ENCODE measurements at regions not wholly inside any gene's neighbourhood (a gene's known extent, or its start where the extent isn't known, plus 50 kb on each side); places are given as distances from the start of the nearest gene placed in this dataset.

DNA sequence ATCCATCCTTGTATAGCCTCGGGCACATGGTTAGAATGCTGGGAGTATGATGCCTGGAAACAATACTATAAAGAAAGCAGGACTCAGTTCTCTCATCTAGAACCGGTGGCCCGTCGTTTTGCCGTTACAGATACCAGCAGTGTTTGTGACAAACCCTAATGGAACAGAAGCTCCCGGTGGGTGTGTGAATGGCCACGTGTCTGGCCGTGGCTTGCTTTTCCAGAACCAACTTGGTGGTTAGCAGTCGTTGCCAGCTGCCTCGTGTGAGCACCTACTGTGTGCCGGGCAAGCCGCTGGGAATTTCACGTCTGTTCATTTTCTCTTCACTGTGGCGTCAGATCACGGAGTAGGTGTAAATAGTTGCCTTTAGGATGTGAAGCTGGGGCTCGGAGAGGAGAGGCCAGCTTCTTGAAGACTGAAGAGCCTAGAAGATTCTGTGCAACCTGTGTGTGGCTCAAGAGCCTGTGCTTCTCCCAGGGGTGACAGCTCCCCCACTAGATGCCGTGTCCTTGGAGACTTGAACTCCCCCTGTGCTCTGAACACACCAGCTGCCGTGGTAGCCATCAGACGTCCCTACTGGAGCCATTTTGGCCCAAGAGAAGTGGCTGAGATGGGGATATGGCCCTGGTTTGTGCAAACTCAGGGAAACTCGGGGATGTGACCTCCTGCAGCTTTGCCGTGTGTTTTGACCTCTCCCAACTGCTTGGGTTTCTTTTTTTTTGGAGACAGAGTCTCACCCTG, 57.5 kb upstream of the PPARA start:
- Histone ChIP-seq H3K27ac (peak overlapping the region in 3 of 4 donors; percentile 97 to 99 (median 98)), H3K4me1 (peaks cover 0 to 100% (median 74%) of the 10 kb centered on the region in 3 donors)
- ATAC-seq = no peak

DNA sequence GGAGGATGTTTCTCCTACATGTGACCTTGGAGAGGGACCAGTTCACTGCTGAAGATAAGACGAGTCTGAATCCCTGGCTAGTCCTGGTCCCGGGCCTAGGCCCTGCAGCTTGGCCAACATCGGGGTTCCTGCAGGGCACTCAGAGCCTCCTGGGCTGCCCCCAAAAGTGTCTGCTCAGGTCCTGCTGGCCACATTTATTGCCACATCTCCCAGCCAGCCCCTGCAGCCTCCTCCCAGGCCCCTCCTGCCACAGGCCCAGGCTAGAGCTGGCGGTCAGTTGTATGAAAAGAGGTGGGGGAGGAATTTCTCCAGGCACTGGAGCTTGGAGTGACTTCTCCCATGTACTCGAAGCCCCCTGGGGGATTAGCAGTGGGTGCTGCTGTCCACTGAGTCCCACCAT, 56.5 kb upstream of the PPARA start:
- no peak overlapping the region for H3K4me3 ChIP-seq
- peaks cover 0 to 52% of the 10 kb centered on the region in 2 donors for H3K36me3 ChIP-seq
- no peaks in the 10 kb centered on the region for H3K9me3 ChIP-seq
- peaks cover 0 to 100% (median 81%) of the 10 kb centered on the region in 3 donors for H3K4me1 ChIP-seq
- no CpG with 5 or more reads among the region's 5 CpGs for WGBS, 2 donors (ENCODE audit: low coverage in 1 of 2)
- TF ChIP-seq EP300 (IDR thresholded peaks at IDR 0.05) (no peak), POLR2AphosphoS5 (IDR thresholded peaks at IDR 0.05) (no peak), POLR2A (IDR thresholded peaks at IDR 0.05) (no peak)
- TF ChIP-seq, protein P1, sequence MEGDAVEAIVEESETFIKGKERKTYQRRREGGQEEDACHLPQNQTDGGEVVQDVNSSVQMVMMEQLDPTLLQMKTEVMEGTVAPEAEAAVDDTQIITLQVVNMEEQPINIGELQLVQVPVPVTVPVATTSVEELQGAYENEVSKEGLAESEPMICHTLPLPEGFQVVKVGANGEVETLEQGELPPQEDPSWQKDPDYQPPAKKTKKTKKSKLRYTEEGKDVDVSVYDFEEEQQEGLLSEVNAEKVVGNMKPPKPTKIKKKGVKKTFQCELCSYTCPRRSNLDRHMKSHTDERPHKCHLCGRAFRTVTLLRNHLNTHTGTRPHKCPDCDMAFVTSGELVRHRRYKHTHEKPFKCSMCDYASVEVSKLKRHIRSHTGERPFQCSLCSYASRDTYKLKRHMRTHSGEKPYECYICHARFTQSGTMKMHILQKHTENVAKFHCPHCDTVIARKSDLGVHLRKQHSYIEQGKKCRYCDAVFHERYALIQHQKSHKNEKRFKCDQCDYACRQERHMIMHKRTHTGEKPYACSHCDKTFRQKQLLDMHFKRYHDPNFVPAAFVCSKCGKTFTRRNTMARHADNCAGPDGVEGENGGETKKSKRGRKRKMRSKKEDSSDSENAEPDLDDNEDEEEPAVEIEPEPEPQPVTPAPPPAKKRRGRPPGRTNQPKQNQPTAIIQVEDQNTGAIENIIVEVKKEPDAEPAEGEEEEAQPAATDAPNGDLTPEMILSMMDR (IDR thresholded peaks at IDR 0.05) = no peak
- H3K27me3 ChIP-seq = no peaks in the 10 kb centered on the region
- H3K27ac ChIP-seq = peak overlapping the region in 3 of 4 donors; percentile 97 to 99 (median 98)
- ATAC-seq = no peak

More for the DNA sequence above, 57.5 kb upstream of the PPARA start:
- no peak for TF ChIP-seq EP300 (IDR thresholded peaks at IDR 0.05)
- H3K36me3 ChIP-seq = peaks cover 0 to 42% of the 10 kb centered on the region in 2 donors
- H3K9me3 ChIP-seq = no peaks in the 10 kb centered on the region
- H3K27me3 ChIP-seq = no peaks in the 10 kb centered on the region
- 39% methylated on average over 8 of the region's 21 CpGs; no CpG with 5 or more reads in 1 of the 2 donors for WGBS, 2 donors (ENCODE audit: low coverage in 1 of 2)
- no peak overlapping the region for H3K4me3 ChIP-seq

DNA sequence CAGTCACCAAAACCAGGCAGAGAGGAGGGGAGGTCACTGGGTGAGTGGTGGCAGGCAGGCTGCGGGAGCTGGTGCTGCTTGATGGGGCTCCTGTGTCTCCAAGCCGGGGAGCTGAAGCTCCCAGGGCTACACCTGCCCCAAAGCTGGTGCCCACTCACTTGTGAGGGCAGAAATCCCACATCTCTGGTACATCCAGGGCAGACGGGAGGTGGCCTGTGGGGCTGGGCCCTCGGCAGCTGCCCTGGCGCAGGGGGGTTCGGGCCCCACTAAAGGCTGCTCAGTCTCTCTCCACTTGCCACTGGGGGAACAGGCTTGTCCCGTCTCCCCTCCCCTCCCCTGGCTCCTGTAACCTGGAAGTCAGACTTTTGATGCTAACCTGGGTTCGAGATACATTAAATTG, 55.6 kb upstream of the PPARA start:
- no peaks in the 10 kb centered on the region for H3K9me3 ChIP-seq
- peak overlapping the region in 3 of 4 donors; percentile 97 to 99 (median 98) for H3K27ac ChIP-seq
- H3K4me1 ChIP-seq = peaks cover 0 to 100% (median 77%) of the 10 kb centered on the region in 3 donors
- TF ChIP-seq, protein P1 (IDR thresholded peaks at IDR 0.05) = no peak
- TF ChIP-seq EP300 (IDR thresholded peaks at IDR 0.05) (no peak), POLR2A (IDR thresholded peaks at IDR 0.05) (no peak), POLR2AphosphoS5 (IDR thresholded peaks at IDR 0.05) (no peak)
- H3K27me3 ChIP-seq = no peaks in the 10 kb centered on the region
- 80% methylated on average over 2 of the region's 8 CpGs; no CpG with 5 or more reads in 1 of the 2 donors for WGBS, 2 donors (ENCODE audit: low coverage in 1 of 2)
- peaks cover 0 to 61% of the 10 kb centered on the region in 2 donors for H3K36me3 ChIP-seq
- H3K4me3 ChIP-seq = no peak overlapping the region
- ATAC-seq = no peak

DNA sequence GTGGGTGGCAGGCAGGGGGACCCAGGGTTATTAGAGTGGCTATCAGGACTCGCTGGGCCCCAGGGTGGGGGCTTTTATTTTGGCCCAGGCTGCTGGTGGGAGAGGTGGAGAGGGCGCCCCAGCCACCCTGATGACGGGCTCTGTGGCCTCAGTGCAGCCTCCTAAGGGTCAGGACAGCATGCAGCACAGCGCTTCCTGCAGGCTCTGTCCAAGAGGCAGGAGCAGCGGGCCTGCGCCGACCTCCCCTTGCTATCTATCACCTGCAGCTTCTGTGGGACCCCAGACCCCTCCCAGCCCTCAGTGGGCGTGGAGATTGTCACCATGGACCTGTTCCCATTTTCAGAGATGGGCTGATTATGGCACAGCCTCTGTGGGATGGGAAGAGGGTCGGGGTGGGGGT, 54.3 kb upstream of the PPARA start:
- no peak overlapping the region for H3K4me3 ChIP-seq
- H3K4me1 ChIP-seq = peaks cover 0 to 100% (median 67%) of the 10 kb centered on the region in 3 donors
- peaks cover 0 to 72% of the 10 kb centered on the region in 2 donors for H3K36me3 ChIP-seq
- TF ChIP-seq EP300 (IDR thresholded peaks at IDR 0.05) (no peak), POLR2AphosphoS5 (IDR thresholded peaks at IDR 0.05) (no peak), POLR2A (IDR thresholded peaks at IDR 0.05) (no peak)
- TF ChIP-seq, protein P1 (IDR thresholded peaks at IDR 0.05) = no peak
- H3K27me3 ChIP-seq = no peaks in the 10 kb centered on the region
- ATAC-seq = no peak
- no peaks in the 10 kb centered on the region for H3K9me3 ChIP-seq
- peak overlapping the region in 3 of 4 donors; percentile 61 to 99 (median 97) for H3K27ac ChIP-seq
- no CpG with 5 or more reads among the region's 9 CpGs for WGBS, 2 donors (ENCODE audit: low coverage in 1 of 2)

DNA sequence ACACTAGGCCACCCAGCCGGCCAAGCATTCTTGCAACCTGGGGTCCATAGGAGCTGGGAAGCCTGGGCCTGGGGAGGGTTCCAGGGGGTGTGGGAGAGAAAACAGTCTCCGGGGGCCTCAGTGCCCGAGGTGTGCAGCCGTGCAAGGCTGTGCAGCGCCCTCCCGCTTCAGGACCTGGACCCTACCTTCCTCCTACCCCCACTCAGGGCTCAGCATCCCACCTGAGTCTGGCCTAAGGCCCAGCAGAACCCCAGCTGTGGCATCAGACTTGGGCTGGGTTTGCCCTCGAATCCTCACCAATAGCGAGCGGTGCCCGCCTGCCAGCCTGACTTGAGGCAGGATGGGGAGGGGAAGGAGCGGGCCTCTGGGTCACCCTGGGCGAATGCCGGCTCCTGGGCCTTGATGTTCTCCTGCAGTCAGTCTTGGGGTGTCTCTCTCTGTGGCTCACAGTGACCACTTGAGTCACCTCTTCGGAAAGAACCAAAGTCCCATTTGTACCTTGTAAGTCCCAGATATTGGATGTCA, 53.6 kb upstream of the PPARA start:
- peaks cover 0 to 72% of the 10 kb centered on the region in 2 donors for H3K36me3 ChIP-seq
- WGBS, 2 donors (ENCODE audit: low coverage in 1 of 2) = 61% methylated on average over 3 of the region's 14 CpGs; no CpG with 5 or more reads in 1 of the 2 donors
- H3K9me3 ChIP-seq = no peaks in the 10 kb centered on the region
- no peak for ATAC-seq
- H3K27me3 ChIP-seq = no peaks in the 10 kb centered on the region
- peaks cover 0 to 100% (median 61%) of the 10 kb centered on the region in 3 donors for H3K4me1 ChIP-seq
- TF ChIP-seq EP300 (IDR thresholded peaks at IDR 0.05) (no peak), POLR2AphosphoS5 (IDR thresholded peaks at IDR 0.05) (no peak), POLR2A (IDR thresholded peaks at IDR 0.05) (no peak)
- TF ChIP-seq, protein P1 (IDR thresholded peaks at IDR 0.05) = no peak
- no peak overlapping the region for H3K4me3 ChIP-seq
- H3K27ac ChIP-seq = peak overlapping the region in 3 of 4 donors; percentile 61 to 99 (median 97)

Data from gastroesophageal sphincter (tissue), 4 donors.